Right ventricle myocardium inferior (tissue), 1 donor: ENCODE measurements at regions not wholly inside any gene's neighbourhood (a gene's known extent, or its start where the extent isn't known, plus 50 kb on each side); places are given as distances from the start of the nearest gene placed in this dataset.
A peak's percentile ranks its signal among the peaks of the same experiment; 100 is the strongest.

Experiments used
- ATAC-seq: fragments of 200-7000 bp; cut with Tn5 transposase; one replicate; pipeline ENCODE4 v1.9.1; 2020; ENCODE audit warnings: mild to moderate bottlenecking, moderate library complexity
- DNase-seq: peaks from one replicate; pipeline ENCODE4 v3.0.0; 2021; ENCODE audit errors: missing footprints
- intact Hi-C: fragments of 100-400 bp; cut with DNase I; formaldehyde crosslinking; loops from one replicate; pipeline ENCODE4 v1.11.0; 2022
- donor health status: DM: no; HTN: yes; CAD: no; lungs with severe emphysema.

DNA sequence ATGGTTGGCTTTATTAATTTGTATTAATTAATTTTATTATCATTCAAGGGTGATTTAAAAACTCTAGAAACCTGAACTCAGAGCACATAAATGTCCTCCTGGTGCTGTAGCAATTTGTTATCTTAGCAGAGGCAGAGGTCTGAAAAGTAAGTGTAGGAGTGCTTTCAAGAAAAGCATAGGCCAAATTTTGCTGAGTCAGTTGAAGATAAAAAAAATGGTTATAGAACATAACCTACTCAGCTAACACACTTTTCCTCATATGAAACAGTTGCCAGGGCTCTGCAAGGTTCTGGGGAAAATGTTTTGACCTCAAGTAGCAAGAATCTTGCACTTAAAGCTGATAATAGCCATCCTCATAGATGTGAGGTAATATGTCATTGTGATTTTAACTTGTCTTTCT, 53.5 kb upstream of the CHODL start:
- DNase-seq: no peak
- intact Hi-C loops: no loop called here
- no peak for ATAC-seq

DNA sequence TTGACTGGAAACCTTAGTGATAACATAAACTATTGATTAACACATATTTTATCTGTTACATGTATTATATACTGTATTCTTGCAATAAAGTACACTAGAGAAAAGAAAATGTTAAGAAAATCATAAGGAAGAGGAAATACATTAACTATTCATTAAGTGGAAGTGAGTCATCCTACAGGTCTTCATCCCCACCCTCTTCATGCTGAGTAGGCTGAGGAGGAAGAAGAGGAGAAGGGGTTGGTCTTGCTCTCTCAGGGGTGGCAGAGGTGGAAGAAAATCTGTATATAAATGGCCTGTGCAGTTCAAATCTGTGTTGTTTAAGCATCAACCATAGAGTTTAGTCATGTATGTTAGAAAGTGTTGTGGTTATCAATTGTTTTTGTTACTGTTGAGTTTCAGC, 66.1 kb upstream of the CHODL start:
- ATAC-seq (no peak), DNase-seq (no peak)
- intact Hi-C loops: no loop called here

DNA sequence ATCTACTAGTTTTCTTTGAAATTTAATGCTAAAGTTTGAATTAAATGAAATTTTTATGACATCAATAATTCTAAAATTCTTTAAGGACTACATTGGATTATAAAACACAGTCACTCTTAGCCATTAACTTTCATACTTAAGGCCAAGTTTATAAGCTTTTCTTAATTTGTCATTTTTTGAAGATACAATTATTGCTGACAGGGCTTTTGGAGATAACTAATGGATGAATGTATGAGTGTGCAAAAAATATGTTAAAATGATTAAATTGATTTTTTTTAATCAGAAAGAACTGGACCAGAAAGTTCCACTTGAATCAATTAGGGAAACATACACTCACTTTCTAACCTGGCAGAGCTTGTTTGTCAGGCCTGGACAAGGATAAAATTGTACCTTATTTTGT, 70.3 kb upstream of the CHODL start:
- DNase-seq: no peak
- ATAC-seq: no peak

DNA sequence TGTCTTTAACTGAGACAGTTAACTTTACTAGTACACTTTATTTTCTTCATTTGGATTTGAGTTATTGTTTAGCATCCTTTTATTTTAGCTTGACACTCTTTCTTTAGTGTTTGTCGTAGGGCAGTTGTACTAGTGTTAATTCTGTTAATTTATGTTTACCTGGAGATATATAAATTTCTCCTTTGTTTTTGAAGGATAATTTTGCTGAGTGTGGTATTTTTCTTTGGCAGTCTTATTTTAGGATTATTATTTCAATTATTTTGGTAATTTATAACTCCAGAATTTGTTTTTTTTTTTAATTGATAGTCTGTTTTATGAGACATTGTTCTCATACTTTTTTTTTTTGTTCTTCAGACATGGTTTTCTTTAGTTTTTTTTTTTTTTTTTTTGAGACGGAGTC, 73.8 kb upstream of the CHODL start:
- DNase-seq (no peak), ATAC-seq (no peak)
- intact Hi-C loops: no loop called here

More for the DNA sequence above, 70.3 kb upstream of the CHODL start:
- intact Hi-C loops: no loop called here

DNA sequence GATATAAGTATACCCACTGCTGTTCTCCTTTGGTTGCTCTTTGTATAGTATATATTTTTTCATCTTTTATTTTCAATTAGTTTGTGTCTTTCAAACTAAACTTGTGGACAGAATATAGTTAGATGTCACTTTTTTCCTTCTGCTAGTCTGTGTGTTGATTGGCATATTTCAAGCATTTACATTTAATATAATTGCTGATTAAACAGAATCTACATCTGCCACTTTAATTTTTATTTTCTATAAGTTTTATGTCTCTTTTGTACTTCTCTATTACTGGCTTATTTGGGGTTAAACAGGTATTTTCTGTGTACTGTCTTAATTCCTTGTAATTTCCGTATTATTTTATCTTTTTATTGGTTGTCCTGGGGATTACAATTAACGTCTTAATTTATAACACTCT, 74.4 kb upstream of the CHODL start:
- DNase-seq (no peak), ATAC-seq (no peak)
- intact Hi-C loops: no loop called here

DNA sequence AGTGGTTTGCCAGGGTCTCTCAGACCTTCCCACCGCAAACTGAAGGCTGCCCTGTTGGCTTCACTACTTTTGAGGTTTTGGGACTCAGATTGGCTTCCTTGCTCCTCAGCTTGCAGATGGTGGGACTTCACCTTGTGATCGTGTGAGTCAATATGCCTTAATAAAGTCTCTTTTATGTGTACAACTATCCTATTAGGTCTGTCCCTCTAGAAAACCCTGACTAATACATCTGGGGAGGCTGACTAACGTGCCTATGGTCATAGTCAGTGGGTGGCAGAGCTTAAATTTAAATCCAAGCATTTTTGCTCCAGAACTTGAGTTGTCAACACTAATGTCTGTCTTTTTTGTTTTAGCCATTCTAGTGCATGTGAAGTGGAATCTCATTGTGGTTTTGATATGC, 76.5 kb upstream of the CHODL start:
- intact Hi-C loops: no loop called here
- DNase-seq (no peak), ATAC-seq (no peak)

DNA sequence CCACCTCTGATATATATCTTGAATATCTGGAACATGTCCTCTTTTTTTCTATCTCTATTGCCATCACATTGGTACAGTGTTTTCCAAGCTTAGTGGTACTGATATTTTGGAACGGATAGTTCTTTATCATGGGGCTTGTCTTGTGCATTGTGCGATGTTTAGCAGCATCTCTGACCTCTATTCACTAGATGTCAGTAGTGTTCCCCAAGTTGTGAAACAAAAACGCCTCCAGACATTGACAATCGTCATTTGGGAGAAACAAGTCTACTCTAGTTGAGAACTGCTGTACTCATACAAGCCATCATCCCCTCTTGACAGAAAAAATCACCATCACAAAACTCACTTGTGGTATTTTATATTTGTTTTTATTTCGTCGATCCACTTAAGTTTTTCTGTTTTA, 79.7 kb upstream of the CHODL start:
- ATAC-seq (peak; percentile 64), DNase-seq (no peak)
- intact Hi-C loops: no loop called here

DNA sequence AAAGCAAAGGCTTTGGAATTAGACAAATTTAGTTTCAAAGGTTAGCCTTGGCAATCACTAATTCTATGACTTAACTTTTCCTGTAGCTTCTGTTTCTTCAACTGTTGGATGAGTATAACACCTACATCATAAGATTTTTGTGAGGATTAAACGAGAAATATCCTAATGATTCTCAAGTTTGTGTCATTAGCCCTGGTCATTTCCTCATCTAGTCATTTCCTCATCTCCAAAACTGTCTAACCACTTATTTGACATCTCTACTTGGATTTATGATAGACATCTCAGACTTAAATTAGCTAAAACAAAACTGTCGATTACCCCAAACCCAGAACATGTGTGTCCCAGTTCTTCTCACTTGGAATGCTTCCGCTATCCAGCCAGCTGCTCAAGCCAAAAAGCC, 80.2 kb upstream of the CHODL start:
- no peak for ATAC-seq
- intact Hi-C loops: no loop called here
- no peak for DNase-seq

DNA sequence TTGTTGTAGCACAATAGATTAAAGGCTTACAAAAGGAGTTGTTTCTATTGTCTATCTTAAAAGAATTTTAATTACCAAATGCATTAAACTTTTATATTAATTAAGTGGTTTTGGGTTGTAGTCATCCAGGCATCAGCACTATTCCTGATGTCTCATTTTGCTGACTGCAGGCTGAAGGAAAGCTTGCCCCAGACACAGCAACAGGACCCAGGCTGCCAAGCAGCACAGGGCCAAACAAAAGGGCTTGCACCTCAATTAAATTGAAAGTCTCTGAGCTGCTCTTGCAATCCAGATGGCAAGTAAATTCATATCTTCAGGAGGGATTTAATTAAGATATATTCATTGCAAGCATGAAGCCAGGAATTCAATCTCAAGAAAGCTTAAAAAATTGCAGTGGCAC, 80.7 kb upstream of the CHODL start:
- intact Hi-C loops: no loop called here
- ATAC-seq: no peak
- no peak for DNase-seq

DNA sequence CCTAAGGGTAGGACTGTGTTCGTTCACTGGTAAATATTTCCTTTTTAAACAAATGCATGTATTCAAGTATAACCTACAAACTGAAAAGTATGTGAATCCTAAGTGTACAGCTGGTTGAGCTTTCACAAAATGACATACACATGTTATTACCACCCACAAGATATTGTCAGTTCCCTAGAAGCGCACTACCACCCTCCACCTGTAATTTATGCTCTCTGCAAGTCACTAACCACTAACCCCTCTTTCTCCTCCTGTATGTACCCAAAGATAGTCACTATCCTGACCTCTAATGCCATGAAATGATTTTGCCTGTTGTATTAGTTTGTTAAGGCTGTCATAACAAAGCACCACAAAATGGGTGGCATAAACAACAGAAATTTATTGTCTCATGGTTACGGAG, 82.8 kb upstream of the CHODL start:
- intact Hi-C loops: no loop called here
- ATAC-seq: no peak
- no peak for DNase-seq

DNA sequence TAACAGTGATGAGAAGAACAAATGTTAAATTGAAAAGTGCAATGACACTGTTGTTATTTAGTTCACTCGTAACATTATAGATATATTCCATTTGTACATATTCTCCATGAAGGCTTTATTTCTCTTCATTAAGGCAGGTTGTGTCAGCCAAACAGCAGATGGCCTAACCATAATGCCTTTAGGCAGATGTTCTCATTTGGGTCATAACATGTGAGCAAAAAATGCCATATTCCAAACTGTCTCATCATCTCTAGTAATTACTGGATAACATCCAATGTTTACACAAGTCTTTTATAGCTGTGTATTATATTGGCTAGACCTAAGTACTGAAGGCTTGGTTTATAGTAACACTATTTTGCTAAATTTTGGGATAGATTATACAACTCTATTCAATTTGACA, 87.2 kb upstream of the CHODL start:
- intact Hi-C loops: no loop called here
- DNase-seq (no peak), ATAC-seq (no peak)

DNA sequence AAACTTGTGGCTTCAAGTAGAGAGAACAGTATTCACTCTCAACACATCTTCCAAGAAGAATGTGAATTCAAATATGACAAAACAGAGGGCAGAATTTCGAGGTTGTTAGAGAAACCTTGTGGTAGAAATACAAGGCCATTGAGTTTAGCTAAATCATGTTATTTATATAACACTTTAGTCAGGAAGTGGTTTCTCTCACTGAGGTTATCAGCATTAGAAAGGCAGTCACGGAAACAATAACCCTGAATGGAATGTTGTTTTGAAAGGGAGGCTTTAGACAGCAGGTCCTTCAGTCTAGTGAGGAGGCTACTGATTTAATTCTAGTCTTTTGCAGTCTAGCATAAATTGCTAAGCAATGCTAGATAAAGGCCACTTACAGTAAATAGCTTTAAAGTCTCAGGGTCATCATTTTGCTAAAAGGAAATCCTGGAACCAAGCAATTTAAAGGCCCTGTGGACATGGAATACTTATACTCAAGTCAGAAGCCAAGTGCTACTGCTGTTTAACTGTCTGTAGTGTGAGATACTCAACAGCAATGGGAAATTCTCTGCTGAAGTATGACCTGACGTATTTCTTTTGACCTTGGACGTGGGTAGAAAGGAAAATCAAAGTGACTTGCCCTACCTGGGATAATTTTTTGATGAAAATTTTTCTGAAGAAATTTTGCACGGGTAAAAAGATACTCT, 89.0 kb upstream of the CHODL start:
- intact Hi-C loops: no loop called here
- ATAC-seq: no peak
- no peak for DNase-seq

DNA sequence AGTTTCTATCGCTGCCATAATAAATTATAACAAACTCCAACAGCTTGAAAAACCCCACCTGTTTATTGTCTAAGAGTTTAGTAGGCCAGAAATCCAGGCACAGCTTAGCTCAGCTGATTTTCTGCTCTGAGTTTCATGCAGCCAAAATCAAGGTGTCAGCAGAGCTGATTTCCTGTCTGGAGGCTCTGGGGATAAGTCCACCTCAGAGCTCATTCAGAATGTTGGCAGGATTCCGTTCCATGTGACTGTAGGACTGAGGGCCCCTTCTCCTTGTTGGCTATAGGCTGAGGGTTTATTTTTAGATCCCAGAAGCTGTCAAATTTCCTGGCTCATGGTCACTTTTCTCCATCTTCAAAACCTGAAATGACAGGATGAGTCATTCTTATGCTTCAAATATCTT, 91.6 kb upstream of the CHODL start:
- ATAC-seq: no peak
- intact Hi-C loops: no loop called here
- no peak for DNase-seq

DNA sequence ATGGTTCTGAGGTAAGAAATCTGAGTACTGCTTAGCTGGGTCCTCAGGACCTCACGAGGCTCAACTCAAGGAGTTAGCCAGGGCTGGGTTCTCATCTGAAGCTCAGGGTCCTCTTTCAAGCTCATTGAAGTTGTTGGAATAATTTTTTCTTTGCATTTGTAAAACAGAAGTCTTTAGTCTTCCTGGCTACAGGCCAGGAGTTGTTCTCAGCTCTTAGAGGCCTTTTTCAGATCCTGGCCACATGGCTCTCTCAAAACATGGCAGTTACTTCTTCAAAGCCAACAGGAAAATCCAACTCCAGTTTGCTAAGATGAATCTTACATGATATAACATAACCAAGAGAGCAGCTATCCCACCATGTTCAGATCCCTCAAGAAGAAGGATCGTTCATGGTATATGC, 92.3 kb upstream of the CHODL start:
- DNase-seq: no peak
- ATAC-seq: no peak
- intact Hi-C loops: no loop called here

DNA sequence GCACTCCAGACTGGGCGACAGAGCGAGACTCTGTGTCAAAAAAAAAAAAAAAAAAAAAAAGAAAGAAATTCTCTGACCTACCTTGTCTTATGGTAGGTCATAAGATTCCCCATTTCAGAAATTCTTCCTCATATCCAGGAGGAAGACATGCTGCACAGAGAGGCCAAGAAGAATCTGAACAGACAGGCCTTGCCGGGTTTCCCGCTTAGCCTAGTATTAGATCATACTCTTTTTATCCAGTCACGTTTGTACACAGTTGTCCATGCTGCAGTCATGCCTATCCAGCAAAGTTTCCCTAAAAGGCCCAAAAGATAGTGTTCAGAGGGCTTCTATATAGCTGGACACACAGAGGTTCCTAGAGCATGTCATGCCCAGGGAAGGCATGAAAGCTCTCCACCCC, 93.6 kb upstream of the CHODL start:
- intact Hi-C loops: no loop called here
- DNase-seq (no peak), ATAC-seq (no peak)

DNA sequence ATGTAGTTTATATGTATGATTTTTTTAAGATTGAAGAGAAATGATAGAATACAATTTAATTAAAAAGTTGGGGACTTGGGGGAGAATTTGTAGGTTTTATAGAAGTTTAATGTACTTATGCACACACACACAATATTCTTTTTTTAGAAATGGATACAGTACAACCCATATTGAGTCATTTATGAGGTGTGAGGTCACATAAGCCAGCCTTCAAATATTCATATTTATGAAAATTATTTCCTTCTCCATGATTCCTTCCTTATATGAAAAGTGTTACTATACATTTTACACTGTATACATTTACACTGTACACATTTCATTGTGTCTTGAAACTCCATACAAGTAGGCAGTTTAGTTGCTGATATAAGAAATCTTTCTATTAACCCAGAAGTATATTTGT, 96.2 kb upstream of the CHODL start:
- DNase-seq: no peak
- ATAC-seq: no peak
- intact Hi-C loops: no loop called here

DNA sequence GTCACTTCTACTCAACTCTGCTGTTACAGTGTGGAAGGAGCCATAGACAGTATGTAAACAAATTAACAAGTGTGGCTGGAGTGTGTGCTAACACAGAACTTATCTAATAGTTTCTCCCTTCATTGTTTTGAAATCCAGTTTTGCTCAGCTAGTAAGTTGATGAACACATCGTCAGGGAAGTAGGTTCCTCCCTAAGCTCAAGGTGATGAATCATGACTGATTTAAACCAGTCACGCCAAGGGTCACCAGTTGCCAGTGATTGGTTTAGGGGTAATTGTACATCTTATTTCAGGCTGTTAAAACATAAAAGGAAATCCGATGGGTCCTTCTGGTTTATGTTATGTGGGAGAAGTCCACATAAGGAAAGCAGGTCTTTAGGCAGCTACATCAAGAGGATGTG, 97.0 kb upstream of the CHODL start:
- intact Hi-C loops: no loop called here
- DNase-seq (no peak), ATAC-seq (no peak)

DNA sequence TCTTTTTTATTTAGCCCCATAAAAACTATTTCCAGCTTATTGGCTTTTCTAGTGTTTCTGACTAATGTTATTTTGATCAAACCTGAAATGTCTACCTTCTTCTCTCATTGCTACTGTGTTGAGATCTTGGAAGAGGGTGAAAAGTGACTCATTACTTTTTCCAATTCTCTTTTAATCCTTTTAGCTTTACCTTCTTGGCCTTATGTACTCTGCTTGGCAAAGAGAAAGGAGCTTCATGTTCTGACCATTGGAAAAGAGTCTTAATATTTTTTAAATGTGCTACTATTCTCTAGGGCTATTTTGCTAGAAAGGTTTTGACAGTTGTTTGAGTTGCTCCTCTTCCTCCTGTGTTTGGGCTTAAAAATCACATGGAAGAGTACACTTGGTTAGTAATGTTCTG, 97.8 kb upstream of the CHODL start:
- intact Hi-C loops: no loop called here
- no peak for ATAC-seq
- no peak for DNase-seq

DNA sequence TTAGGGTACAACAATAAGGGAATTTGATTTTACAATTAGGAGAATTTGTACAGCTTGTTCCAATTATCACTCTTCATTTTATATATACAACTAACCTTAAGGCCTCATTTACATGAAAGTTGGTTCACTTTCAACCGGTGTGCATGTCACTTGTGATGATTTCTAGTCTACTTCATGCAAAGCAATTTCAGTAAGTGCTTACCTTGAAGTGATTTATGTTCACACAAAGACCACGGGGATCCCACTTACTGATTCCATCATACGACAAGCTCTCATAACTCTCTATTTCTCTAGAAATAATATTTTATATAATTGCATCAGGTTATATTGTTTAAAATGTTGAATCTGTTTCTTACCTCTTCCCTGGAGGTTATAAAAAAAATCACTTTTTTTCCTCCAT, 100.3 kb upstream of the CHODL start:
- intact Hi-C loops: no loop called here
- ATAC-seq: no peak
- DNase-seq: no peak

DNA sequence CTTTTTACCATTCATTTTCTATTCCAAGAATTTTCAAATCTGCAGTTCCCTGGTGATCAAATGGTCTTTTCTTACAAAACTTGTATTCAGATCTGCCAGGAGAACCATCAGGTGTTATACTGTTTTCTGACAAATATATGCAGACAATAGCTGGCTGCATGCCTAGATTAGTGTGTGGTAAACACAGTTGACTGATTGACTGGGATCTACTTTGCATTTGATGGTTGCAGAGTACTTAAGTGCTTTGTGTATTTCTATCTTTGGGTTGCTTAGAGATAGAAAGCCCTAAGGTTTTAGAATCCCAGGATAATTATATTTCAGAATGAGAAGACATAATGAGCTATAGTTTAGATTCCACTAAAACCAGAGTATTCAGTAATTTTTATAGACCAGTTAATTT, 102.0 kb upstream of the CHODL start:
- no peak for ATAC-seq
- intact Hi-C loops: no loop called here
- DNase-seq: no peak

DNA sequence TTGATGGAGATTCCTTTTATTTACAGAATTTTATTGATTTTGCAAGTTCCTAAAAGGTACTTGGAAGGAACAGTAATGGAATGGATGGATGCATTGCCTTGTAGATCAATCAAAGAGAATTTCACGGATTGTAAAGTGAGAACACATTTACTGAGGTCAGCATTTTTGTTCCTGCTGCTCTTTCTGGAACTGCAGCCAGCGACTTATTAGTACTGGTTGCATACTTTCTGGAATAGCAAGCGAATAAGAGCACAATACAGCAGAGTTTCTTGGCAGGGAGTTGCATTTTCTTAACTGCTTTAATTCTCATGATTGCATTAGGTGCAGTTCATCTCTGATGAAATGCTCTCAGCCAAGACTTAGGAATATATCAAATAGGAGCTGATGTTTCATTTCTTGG, 106.1 kb upstream of the CHODL start:
- ATAC-seq (no peak), DNase-seq (no peak)
- intact Hi-C loops: no loop called here

DNA sequence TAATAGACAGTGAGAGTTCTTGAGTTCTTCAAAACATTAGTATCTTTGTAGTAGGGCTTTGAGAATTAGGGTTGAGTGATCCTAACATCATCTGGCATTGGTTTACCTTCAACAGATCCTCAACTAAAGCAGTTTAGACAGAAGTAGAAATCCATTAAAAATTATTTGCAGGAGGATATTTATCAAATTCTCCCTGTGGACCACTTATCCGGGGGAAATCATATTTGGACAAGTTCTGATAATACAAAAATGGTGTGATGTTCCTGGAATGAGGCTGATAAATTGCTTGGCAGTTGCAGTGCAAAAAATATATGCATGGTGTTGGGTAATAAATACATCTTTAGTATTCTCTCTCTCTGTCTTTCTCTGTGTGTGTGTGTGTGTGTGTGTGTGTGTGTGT, 115.1 kb upstream of the CHODL start:
- DNase-seq (no peak), ATAC-seq (no peak)

More for the DNA sequence above, 115.1 kb upstream of the CHODL start:
- intact Hi-C loops: no loop called here
